MM.1S (cell line): ENCODE measurements at regions not wholly inside any gene's neighbourhood (a gene's known extent, or its start where the extent isn't known, plus 50 kb on each side); places are given as distances from the start of the nearest gene placed in this dataset.

Source experiments
- DNase-seq: peaks from one replicate; pipeline ENCODE4 v3.0.0-alpha.2; 2015
- H2AFZ ChIP-seq: fragments of 300-600 bp; sonication (generic); 2 replicates; pipeline ENCODE4 v1.6.0; 2016; ENCODE audit warnings: antibody characterized with exemption, low read length
- H3F3A ChIP-seq: fragments of 300-600 bp; sonication (generic); 2 replicates; pipeline ENCODE4 v1.6.1; 2016; ENCODE audit warnings: mild to moderate bottlenecking, antibody characterized with exemption, low read length, moderate library complexity, mixed read lengths; ENCODE audit not compliant: insufficient read depth
- H3K27ac ChIP-seq: fragments of 300-600 bp; sonication (generic); 2 replicates; pipeline ENCODE4 v1.5.1; 2016; ENCODE audit warnings: mild to moderate bottlenecking, low read length
- H3K27me3 ChIP-seq: fragments of 300-600 bp; sonication (generic); replicated peaks from 2 replicates; pipeline ENCODE4 v1.6.0; 2016; ENCODE audit warnings: low read length; ENCODE audit not compliant: insufficient read depth
- H3K36me3 ChIP-seq: fragments of 300-600 bp; sonication (generic); replicated peaks from 2 replicates; pipeline ENCODE4 v1.6.1; 2016; ENCODE audit warnings: mild to moderate bottlenecking, low read length, mixed read lengths; ENCODE audit not compliant: insufficient read depth
- H3K4me1 ChIP-seq: fragments of 300-600 bp; sonication (generic); 2 replicates; pipeline ENCODE4 v1.6.1; 2016; ENCODE audit warnings: low read length, mixed read lengths
- H3K4me2 ChIP-seq: fragments of 300-600 bp; sonication (generic); 2 replicates; pipeline ENCODE4 v1.6.0; 2016; ENCODE audit warnings: low read depth, low read length
- H3K4me3 ChIP-seq: fragments of 300-600 bp; sonication (generic); 2 replicates; pipeline ENCODE4 v1.5.1; 2016; ENCODE audit warnings: low read length, mixed read lengths
- H3K79me2 ChIP-seq: fragments of 300-600 bp; sonication (generic); 2 replicates; pipeline ENCODE4 v1.6.1; 2016; ENCODE audit warnings: mixed run types, low read length, mixed read lengths
- H3K9ac ChIP-seq: fragments of 300-600 bp; sonication (generic); 2 replicates; pipeline ENCODE4 v1.6.1; 2016; ENCODE audit warnings: low read length, mixed read lengths
- H3K9me2 ChIP-seq: fragments of 300-600 bp; sonication (generic); replicated peaks from 2 replicates; pipeline ENCODE4 v1.6.1; 2016; ENCODE audit warnings: mild to moderate bottlenecking, low read length, mixed read lengths; ENCODE audit not compliant: insufficient read depth
- H3K9me3 ChIP-seq: fragments of 300-600 bp; sonication (generic); replicated peaks from 2 replicates; pipeline ENCODE4 v1.6.1; 2016; ENCODE audit warnings: mild to moderate bottlenecking, low read length, mixed read lengths; ENCODE audit not compliant: insufficient read depth
- H4K20me1 ChIP-seq: fragments of 300-600 bp; sonication (generic); 2 replicates; pipeline ENCODE4 v1.6.1; 2016; ENCODE audit warnings: mild to moderate bottlenecking, low read length, moderate library complexity, mixed read lengths; ENCODE audit not compliant: insufficient read depth
- EZH2 ChIP-seq: fragments of 300-600 bp; sonication (generic); optimal IDR thresholded peaks from 2 replicates; pipeline ENCODE3; 2017; ENCODE audit warnings: low read depth, mild to moderate bottlenecking, antibody characterized with exemption, low read length, mixed read lengths
- EZH2phosphoT487 ChIP-seq: fragments of 300-600 bp; sonication (generic); IDR thresholded peaks from 2 replicates; pipeline ENCODE4 v1.6.1; 2018; ENCODE audit warnings: antibody characterized with exemption, low read length
- TF ChIP-seq, protein P1 (sequence below): fragments of 300-600 bp; sonication (generic); IDR thresholded peaks from 2 replicates; pipeline ENCODE4 v1.5.1; 2016; ENCODE audit warnings: antibody characterized with exemption, low read length, mixed read lengths

DNA sequence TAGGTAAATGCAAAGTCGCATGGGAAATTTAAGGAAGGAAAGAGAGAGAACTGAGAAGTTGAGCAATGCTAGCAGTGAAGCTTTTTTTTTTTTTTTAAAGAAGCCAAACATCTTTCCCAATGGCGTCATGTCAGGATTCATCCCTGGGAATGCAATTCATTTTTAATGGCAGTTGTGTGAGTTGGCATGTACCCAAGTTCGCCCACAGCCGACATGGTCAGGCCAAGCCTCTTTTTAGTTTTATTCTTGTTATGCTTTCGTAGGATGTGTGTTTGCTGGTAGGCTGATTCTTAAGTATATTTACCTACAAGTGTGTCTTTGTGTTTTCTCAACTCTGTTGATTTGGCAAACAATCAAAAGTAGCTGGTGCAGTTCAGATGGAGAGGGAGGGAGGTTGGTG lies 127.6 kb upstream of the ITGA6 start:
- Histone ChIP-seq H3K79me2 (no peaks in the 10 kb centered on the region), H3K27ac (no peak overlapping the region), H3K4me3 (no peak overlapping the region), H3K4me2 (no peak overlapping the region), H3K9me3 (no peaks in the 10 kb centered on the region), H3K9me2 (no peaks in the 10 kb centered on the region), H3F3A (no peaks in the 10 kb centered on the region), H4K20me1 (no peaks in the 10 kb centered on the region), H3K27me3 (no peaks in the 10 kb centered on the region), H2AFZ (no peak overlapping the region), H3K36me3 (no peaks in the 10 kb centered on the region), H3K9ac (no peak overlapping the region), H3K4me1 (no peaks in the 10 kb centered on the region)
- no peak for DNase-seq
- TF ChIP-seq EZH2 (no peak), EZH2phosphoT487 (no peak)
- TF ChIP-seq, protein P1, sequence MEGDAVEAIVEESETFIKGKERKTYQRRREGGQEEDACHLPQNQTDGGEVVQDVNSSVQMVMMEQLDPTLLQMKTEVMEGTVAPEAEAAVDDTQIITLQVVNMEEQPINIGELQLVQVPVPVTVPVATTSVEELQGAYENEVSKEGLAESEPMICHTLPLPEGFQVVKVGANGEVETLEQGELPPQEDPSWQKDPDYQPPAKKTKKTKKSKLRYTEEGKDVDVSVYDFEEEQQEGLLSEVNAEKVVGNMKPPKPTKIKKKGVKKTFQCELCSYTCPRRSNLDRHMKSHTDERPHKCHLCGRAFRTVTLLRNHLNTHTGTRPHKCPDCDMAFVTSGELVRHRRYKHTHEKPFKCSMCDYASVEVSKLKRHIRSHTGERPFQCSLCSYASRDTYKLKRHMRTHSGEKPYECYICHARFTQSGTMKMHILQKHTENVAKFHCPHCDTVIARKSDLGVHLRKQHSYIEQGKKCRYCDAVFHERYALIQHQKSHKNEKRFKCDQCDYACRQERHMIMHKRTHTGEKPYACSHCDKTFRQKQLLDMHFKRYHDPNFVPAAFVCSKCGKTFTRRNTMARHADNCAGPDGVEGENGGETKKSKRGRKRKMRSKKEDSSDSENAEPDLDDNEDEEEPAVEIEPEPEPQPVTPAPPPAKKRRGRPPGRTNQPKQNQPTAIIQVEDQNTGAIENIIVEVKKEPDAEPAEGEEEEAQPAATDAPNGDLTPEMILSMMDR: no peak

DNA sequence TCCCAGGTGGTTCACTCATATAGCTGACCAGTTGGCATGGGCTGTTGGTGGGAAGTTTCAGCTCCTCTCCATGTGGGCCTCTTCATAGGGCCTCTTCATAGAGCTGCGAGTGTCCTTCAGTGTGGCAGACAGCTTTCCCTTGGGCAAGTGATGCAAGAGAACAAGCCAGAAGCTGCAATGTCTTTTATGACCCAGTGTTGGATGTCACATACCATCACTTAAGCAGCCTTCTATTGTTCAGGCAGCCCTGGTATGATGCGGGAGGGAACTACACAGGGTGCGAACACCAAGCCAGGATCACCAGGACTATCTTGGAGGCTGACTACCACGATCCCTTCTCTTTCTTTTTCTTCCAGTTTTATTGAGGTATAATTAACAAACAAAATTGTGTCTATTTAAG lies 126.5 kb upstream of the ITGA6 start:
- Histone ChIP-seq H3K4me1 (no peaks in the 10 kb centered on the region), H4K20me1 (no peaks in the 10 kb centered on the region), H3K4me2 (no peak overlapping the region), H3K27ac (no peak overlapping the region), H3K4me3 (no peak overlapping the region), H3F3A (no peaks in the 10 kb centered on the region), H3K9me3 (no peaks in the 10 kb centered on the region), H3K36me3 (no peaks in the 10 kb centered on the region), H2AFZ (no peak overlapping the region), H3K27me3 (no peaks in the 10 kb centered on the region), H3K9ac (no peak overlapping the region), H3K79me2 (no peaks in the 10 kb centered on the region), H3K9me2 (no peaks in the 10 kb centered on the region)
- TF ChIP-seq EZH2 (no peak), EZH2phosphoT487 (no peak)
- TF ChIP-seq, protein P1: no peak
- DNase-seq: no peak

DNA sequence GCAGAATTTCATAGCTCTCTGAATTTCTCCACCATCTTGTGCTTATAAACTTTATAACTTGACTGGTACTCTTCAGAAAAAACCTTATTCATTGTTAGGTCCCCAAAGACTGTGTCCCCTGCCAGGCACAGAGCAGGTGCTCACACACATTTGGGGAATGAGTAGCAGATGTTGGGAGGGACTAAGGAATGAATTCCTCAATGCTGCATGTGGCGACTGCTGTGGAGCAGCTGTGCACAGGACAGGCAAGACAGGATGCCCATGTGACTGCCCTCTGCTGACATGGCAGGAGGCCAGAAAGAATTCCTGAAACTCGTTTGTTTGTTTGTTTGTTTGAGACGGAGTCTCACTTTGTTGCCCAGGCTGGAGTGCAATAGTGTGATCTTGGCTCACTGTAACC lies 122.3 kb upstream of the ITGA6 start:
- Histone ChIP-seq H4K20me1 (no peaks in the 10 kb centered on the region), H3K9me3 (no peaks in the 10 kb centered on the region), H3K27ac (no peak overlapping the region), H3K9me2 (no peaks in the 10 kb centered on the region), H2AFZ (no peak overlapping the region), H3K9ac (no peak overlapping the region), H3K4me1 (no peaks in the 10 kb centered on the region), H3K36me3 (no peaks in the 10 kb centered on the region), H3K4me3 (no peak overlapping the region), H3K79me2 (no peaks in the 10 kb centered on the region), H3F3A (no peaks in the 10 kb centered on the region), H3K27me3 (no peaks in the 10 kb centered on the region), H3K4me2 (no peak overlapping the region)
- TF ChIP-seq, protein P1: no peak
- TF ChIP-seq EZH2phosphoT487: no peak
- TF ChIP-seq EZH2: no peak
- no peak for DNase-seq
